Effector memory CD4-positive, alpha-beta T cell (primary cell): ENCODE measurements at regions not wholly inside any gene's neighbourhood (a gene's known extent, or its start where the extent isn't known, plus 50 kb on each side); places are given as distances from the start of the nearest gene placed in this dataset.
"Not testable (repeated sequence)": the region's sequence is repeated elsewhere in the genome, so short reads cannot be mapped to it uniquely, and the experiment has no call there.

ENCODE experiments used
- DNase-seq, 3 donors: peaks; one replicate each; pipeline ENCODE4 v3.0.0-alpha.2; 2020
- H3K27ac ChIP-seq: 2 replicates; pipeline ENCODE4 v1.7.0; 2013; ENCODE audit warnings: mild to moderate bottlenecking, low read length, moderate library complexity; ENCODE audit not compliant: insufficient read depth, poor library complexity, severe bottlenecking
- H3K27me3 ChIP-seq: replicated peaks from 2 replicates; pipeline ENCODE4 v1.7.0; 2013; ENCODE audit warnings: mild to moderate bottlenecking, low read length; ENCODE audit not compliant: insufficient read depth, control insufficient read depth, poor library complexity, severe bottlenecking
- H3K36me3 ChIP-seq: 2 replicates; pipeline ENCODE4 v1.7.0; 2013; ENCODE audit warnings: mild to moderate bottlenecking, low read length, moderate library complexity; ENCODE audit not compliant: control insufficient read depth, insufficient read depth
- H3K4me1 ChIP-seq: 2 replicates; pipeline ENCODE4 v1.7.0; 2013; ENCODE audit warnings: low read length, mild to moderate bottlenecking; ENCODE audit not compliant: control insufficient read depth, insufficient read depth, poor library complexity, severe bottlenecking
- H3K4me3 ChIP-seq: 2 replicates; pipeline ENCODE4 v1.7.0; 2013; ENCODE audit warnings: low read length, low read depth, mild to moderate bottlenecking; ENCODE audit not compliant: insufficient read depth, poor library complexity, severe bottlenecking
- H3K9me3 ChIP-seq: 2 replicates; pipeline ENCODE4 v1.7.0; 2013; ENCODE audit warnings: mild to moderate bottlenecking, low read length, moderate library complexity; ENCODE audit not compliant: control insufficient read depth

- H3K4me1 ChIP-seq: peaks cover 6% of the 10 kb centered on the region
- H3K9me3 ChIP-seq: no peaks in the 10 kb centered on the region
- no peaks in the 10 kb centered on the region for H3K27me3 ChIP-seq
- no peak overlapping the region for H3K4me3 ChIP-seq
- DNase-seq: no peak
- no peak overlapping the region for H3K27ac ChIP-seq
- H3K36me3 ChIP-seq: no peaks in the 10 kb centered on the region
These were observed 73.0 kb upstream of the EPCAM start for GRCh38 chr2:47295981-47296635.

GRCh38 chr2:47295131-47295980 is 73.8 kb upstream of the EPCAM start:
- no peaks in the 10 kb centered on the region for H3K27me3 ChIP-seq
- no peak overlapping the region for H3K4me3 ChIP-seq
- no peaks in the 10 kb centered on the region for H3K9me3 ChIP-seq
- DNase-seq: no peak
- no peaks in the 10 kb centered on the region for H3K4me1 ChIP-seq
- H3K27ac ChIP-seq: no peak overlapping the region
- no peaks in the 10 kb centered on the region for H3K36me3 ChIP-seq

GRCh38 chr2:47293976-47294375 is 75.1 kb upstream of the EPCAM start:
- no peaks in the 10 kb centered on the region for H3K4me1 ChIP-seq
- no peaks in the 10 kb centered on the region for H3K27me3 ChIP-seq
- H3K36me3 ChIP-seq: no peaks in the 10 kb centered on the region
- H3K4me3 ChIP-seq: no peak overlapping the region
- H3K9me3 ChIP-seq: no peaks in the 10 kb centered on the region
- H3K27ac ChIP-seq: no peak overlapping the region
- DNase-seq: no peak

- Histone ChIP-seq H3K4me3 (no peak overlapping the region), H3K27ac (no peak overlapping the region), H3K4me1 (no peaks in the 10 kb centered on the region), H3K9me3 (no peaks in the 10 kb centered on the region), H3K36me3 (no peaks in the 10 kb centered on the region), H3K27me3 (no peaks in the 10 kb centered on the region)
- no peak for DNase-seq
These were observed 80.2 kb upstream of the EPCAM start for GRCh38 chr2:47288864-47289263.

GRCh38 chr2:47283659-47284058 is 85.5 kb upstream of the EPCAM start:
- Histone ChIP-seq H3K36me3 (no peaks in the 10 kb centered on the region), H3K27ac (no peak overlapping the region), H3K27me3 (no peaks in the 10 kb centered on the region), H3K9me3 (no peaks in the 10 kb centered on the region), H3K4me1 (no peaks in the 10 kb centered on the region), H3K4me3 (no peak overlapping the region)
- DNase-seq: no peak

- no peaks in the 10 kb centered on the region for H3K9me3 ChIP-seq
- H3K4me1 ChIP-seq: no peaks in the 10 kb centered on the region
- DNase-seq: no peak
- no peaks in the 10 kb centered on the region for H3K27me3 ChIP-seq
- H3K27ac ChIP-seq: no peak overlapping the region
- H3K36me3 ChIP-seq: no peaks in the 10 kb centered on the region
- no peak overlapping the region for H3K4me3 ChIP-seq
These were observed 86.4 kb upstream of the EPCAM start for GRCh38 chr2:47282621-47283272.

- not testable (repeated sequence) for H3K27ac ChIP-seq, H3K9me3 ChIP-seq, H3K4me3 ChIP-seq, H3K4me1 ChIP-seq, DNase-seq, H3K27me3 ChIP-seq, H3K36me3 ChIP-seq
These were observed 89.6 kb upstream of the EPCAM start for GRCh38 chr2:47279525-47279924.

GRCh38 chr2:47277987-47278386 is 91.1 kb upstream of the EPCAM start:
- Histone ChIP-seq H3K4me3 (no peak overlapping the region), H3K36me3 (no peaks in the 10 kb centered on the region), H3K27me3 (no peaks in the 10 kb centered on the region), H3K9me3 (no peaks in the 10 kb centered on the region), H3K4me1 (no peaks in the 10 kb centered on the region), H3K27ac (no peak overlapping the region)
- no peak for DNase-seq

- H3K4me1 ChIP-seq: peaks cover 4% of the 10 kb centered on the region
- no peak overlapping the region for H3K4me3 ChIP-seq
- DNase-seq: no peak
- no peaks in the 10 kb centered on the region for H3K9me3 ChIP-seq
- H3K27ac ChIP-seq: no peak overlapping the region
- H3K27me3 ChIP-seq: no peaks in the 10 kb centered on the region
- H3K36me3 ChIP-seq: no peaks in the 10 kb centered on the region
These were observed 91.9 kb upstream of the EPCAM start for GRCh38 chr2:47277187-47277586.

- Histone ChIP-seq H3K9me3 (no peaks in the 10 kb centered on the region), H3K27ac (no peak overlapping the region), H3K4me3 (no peak overlapping the region), H3K27me3 (no peaks in the 10 kb centered on the region), H3K36me3 (no peaks in the 10 kb centered on the region), H3K4me1 (peaks cover 9% of the 10 kb centered on the region)
- no peak for DNase-seq
These were observed 93.0 kb upstream of the EPCAM start for GRCh38 chr2:47276061-47276460.
